Esophagus muscularis mucosa (tissue), 4 donors: ENCODE measurements at regions not wholly inside any gene's neighbourhood (a gene's known extent, or its start where the extent isn't known, plus 50 kb on each side); places are given as distances from the start of the nearest gene placed in this dataset.

Experiments
- DNase-seq: peaks from one replicate; pipeline ENCODE4 v3.0.0-alpha.2; 2017; ENCODE audit errors: extremely low spot score
- H3K27ac ChIP-seq, 4 donors: fragments of 200-600 bp; sonication (generic); replicated peaks in 1 of 4; 1 replicate in 3 of 4; 2 replicates in 1 of 4; pipeline ENCODE4 v1.5.1; 2016 to 2019; ENCODE audit warnings: mild to moderate bottlenecking in 1 of 4
- H3K27me3 ChIP-seq, 4 donors: fragments of 200-600 bp; sonication (generic); one replicate each; pipeline versions ENCODE4 v1.5.1 to v1.6.0; 2016 to 2019
- H3K36me3 ChIP-seq, 4 donors: fragments of 200-600 bp; sonication (generic); one replicate each; pipeline ENCODE4 v1.5.1; 2016 to 2019
- H3K4me1 ChIP-seq, 4 donors: fragments of 200-600 bp; sonication (generic); one replicate each; pipeline ENCODE4 v1.5.1; 2016 to 2019
- H3K4me3 ChIP-seq, 4 donors: fragments of 200-600 bp; sonication (generic); 1 replicate in 2 of 4; 2 replicates in 2 of 4; pipeline ENCODE4 v1.5.1; 2016 to 2019; ENCODE audit warnings: mild to moderate bottlenecking in 4 of 4, moderate library complexity in 1 of 4
- H3K9me3 ChIP-seq, 4 donors: fragments of 200-600 bp; sonication (generic); 1 replicate in 3 of 4; 2 replicates in 1 of 4; pipeline ENCODE4 v1.5.1; 2016 to 2019
- EP300 ChIP-seq: sonication (generic); formaldehyde crosslinking; IDR thresholded peaks from one replicate; pipeline ENCODE4 v1.6.1; 2017; ENCODE audit warnings: antibody characterized with exemption
- POLR2A ChIP-seq: fragments of 450-650 bp; IDR thresholded peaks from one replicate; pipeline ENCODE4 v1.6.1; 2017; ENCODE audit warnings: antibody characterized with exemption, moderate library complexity, mild to moderate bottlenecking, low read depth
- POLR2AphosphoS5 ChIP-seq, 2 donors: sonication (generic); formaldehyde crosslinking; IDR thresholded peaks; one replicate each; pipeline ENCODE4 v1.6.1; 2017; ENCODE audit warnings: antibody characterized with exemption in 2 of 2
- WGBS: methylation state at CpG from one replicate; pipeline ENCODE4 v1.1.5; 2018; 5-methylcytosine and 5-hydroxymethylcytosine counted together
- intact Hi-C: fragments of 100-400 bp; cut with DNase I; formaldehyde crosslinking; loops from one replicate; pipeline ENCODE4 v1.15.1; 2023
- TF ChIP-seq, protein P1 (sequence below), 3 experiments: fragments of 200-600 bp in 2 of 3; fragments of 450-650 bp in 1 of 3; sonication (generic) in 2 of 3; IDR thresholded peaks; one replicate each; pipeline ENCODE4 v1.5.1; 2017 to 2019; ENCODE audit warnings: antibody characterized with exemption in 3 of 3, mild to moderate bottlenecking in 2 of 3, moderate library complexity in 1 of 3

GRCh38 chr18:6605115-6605869 is 124.2 kb upstream of the ARHGAP28 start:
- H3K4me3 ChIP-seq = no peak overlapping the region
- H3K9me3 ChIP-seq = no peaks in the 10 kb centered on the region
- no peaks in the 10 kb centered on the region for H3K36me3 ChIP-seq
- no peak overlapping the region for H3K27ac ChIP-seq
- no peak for TF ChIP-seq POLR2A
- TF ChIP-seq EP300 = no peak
- TF ChIP-seq, protein P1, sequence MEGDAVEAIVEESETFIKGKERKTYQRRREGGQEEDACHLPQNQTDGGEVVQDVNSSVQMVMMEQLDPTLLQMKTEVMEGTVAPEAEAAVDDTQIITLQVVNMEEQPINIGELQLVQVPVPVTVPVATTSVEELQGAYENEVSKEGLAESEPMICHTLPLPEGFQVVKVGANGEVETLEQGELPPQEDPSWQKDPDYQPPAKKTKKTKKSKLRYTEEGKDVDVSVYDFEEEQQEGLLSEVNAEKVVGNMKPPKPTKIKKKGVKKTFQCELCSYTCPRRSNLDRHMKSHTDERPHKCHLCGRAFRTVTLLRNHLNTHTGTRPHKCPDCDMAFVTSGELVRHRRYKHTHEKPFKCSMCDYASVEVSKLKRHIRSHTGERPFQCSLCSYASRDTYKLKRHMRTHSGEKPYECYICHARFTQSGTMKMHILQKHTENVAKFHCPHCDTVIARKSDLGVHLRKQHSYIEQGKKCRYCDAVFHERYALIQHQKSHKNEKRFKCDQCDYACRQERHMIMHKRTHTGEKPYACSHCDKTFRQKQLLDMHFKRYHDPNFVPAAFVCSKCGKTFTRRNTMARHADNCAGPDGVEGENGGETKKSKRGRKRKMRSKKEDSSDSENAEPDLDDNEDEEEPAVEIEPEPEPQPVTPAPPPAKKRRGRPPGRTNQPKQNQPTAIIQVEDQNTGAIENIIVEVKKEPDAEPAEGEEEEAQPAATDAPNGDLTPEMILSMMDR (IDR thresholded peaks at IDR 0.05) = no peak
- no peak for TF ChIP-seq POLR2AphosphoS5 (IDR thresholded peaks at IDR 0.05)
- peaks cover 0 to 19% (median 10%) of the 10 kb centered on the region in 4 donors for H3K4me1 ChIP-seq
- H3K27me3 ChIP-seq = no peaks in the 10 kb centered on the region
- intact Hi-C loops = no loop called here
- no peak for DNase-seq
- WGBS = 62% methylated on average over 6 of the region's 6 CpGs

- no peak overlapping the region for H3K4me3 ChIP-seq
- intact Hi-C loops = no loop called here
- H3K27ac ChIP-seq = no peak overlapping the region
- H3K9me3 ChIP-seq = no peaks in the 10 kb centered on the region
- TF ChIP-seq POLR2A = no peak
- TF ChIP-seq, protein P1 (IDR thresholded peaks at IDR 0.05) = no peak
- TF ChIP-seq POLR2AphosphoS5 (IDR thresholded peaks at IDR 0.05) = no peak
- TF ChIP-seq EP300 = no peak
- no peak for DNase-seq
- no peaks in the 10 kb centered on the region for H3K27me3 ChIP-seq
- H3K36me3 ChIP-seq = no peaks in the 10 kb centered on the region
- H3K4me1 ChIP-seq = peaks cover 0 to 26% (median 17%) of the 10 kb centered on the region in 4 donors
- WGBS = 81% methylated on average over 4 of the region's 4 CpGs
These were observed 123.0 kb upstream of the ARHGAP28 start for GRCh38 chr18:6606411-6607085.

GRCh38 chr18:6607343-6607742 is 122.2 kb upstream of the ARHGAP28 start:
- no peaks in the 10 kb centered on the region for H3K27me3 ChIP-seq
- intact Hi-C loops = no loop called here
- WGBS = 50% methylated on average over 6 of the region's 6 CpGs
- DNase-seq = no peak
- no peaks in the 10 kb centered on the region for H3K9me3 ChIP-seq
- TF ChIP-seq POLR2AphosphoS5 (IDR thresholded peaks at IDR 0.05) (no peak), POLR2A (no peak), EP300 (no peak)
- TF ChIP-seq, protein P1 (IDR thresholded peaks at IDR 0.05) = no peak
- H3K27ac ChIP-seq = no peak overlapping the region
- H3K4me1 ChIP-seq = peaks cover 0 to 26% (median 17%) of the 10 kb centered on the region in 4 donors
- no peak overlapping the region for H3K4me3 ChIP-seq
- H3K36me3 ChIP-seq = no peaks in the 10 kb centered on the region

DNA sequence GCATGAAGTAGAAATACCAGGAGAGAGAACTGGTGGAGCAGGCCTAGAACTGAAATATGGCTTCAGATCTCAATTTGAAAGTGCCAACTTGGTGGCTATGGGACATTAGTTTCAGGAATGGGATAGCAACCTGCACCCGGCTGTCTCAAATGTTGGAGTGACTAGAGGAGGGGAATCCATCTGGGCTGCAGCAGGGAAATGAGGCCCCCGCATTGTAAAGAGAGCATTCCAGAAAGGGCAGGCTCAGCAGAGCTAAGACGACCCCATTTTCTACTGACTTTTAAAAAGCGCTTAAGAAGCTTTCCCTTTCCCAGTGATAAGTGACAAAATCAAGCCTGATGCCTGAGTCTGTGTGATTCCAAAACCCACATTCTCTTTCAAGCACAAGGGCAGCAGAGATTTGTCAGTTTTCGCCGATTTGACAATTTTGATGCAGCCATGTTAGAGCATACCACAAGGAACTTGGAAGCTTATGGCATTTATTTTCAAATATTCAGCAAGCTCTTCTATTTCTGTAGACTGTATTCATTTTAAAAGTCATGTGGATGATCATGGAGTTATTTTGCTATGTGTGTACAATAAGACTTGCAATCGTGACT is 119.8 kb upstream of the ARHGAP28 start:
- no peaks in the 10 kb centered on the region for H3K27me3 ChIP-seq
- 93% methylated on average over 7 of the region's 7 CpGs for WGBS
- H3K4me1 ChIP-seq = peaks cover 0 to 26% (median 17%) of the 10 kb centered on the region in 4 donors
- TF ChIP-seq, protein P1 (IDR thresholded peaks at IDR 0.05) = no peak
- TF ChIP-seq EP300 = no peak
- TF ChIP-seq POLR2A = no peak
- TF ChIP-seq POLR2AphosphoS5 (IDR thresholded peaks at IDR 0.05) = no peak
- intact Hi-C loops = no loop called here
- H3K36me3 ChIP-seq = no peaks in the 10 kb centered on the region
- no peak for DNase-seq
- no peak overlapping the region for H3K4me3 ChIP-seq
- no peaks in the 10 kb centered on the region for H3K9me3 ChIP-seq
- no peak overlapping the region for H3K27ac ChIP-seq
